ENCODE measurements at regions not wholly inside any gene's neighbourhood (a gene's known extent, or its start where the extent isn't known, plus 50 kb on each side); places are given as distances from the start of the nearest gene placed in this dataset.
"Not testable (repeated sequence)": the region's sequence is repeated elsewhere in the genome, so short reads cannot be mapped to it uniquely, and the experiment has no call there.

- no peak for DNase-seq (ENCODE audit: low spot score)
These were observed 167.1 kb upstream of the FAM3C start for GRCh38 chr7:121563177-121563576.

GRCh38 chr7:121562259-121562658, 166.2 kb upstream of the FAM3C start:
- peak; percentile 32 for DNase-seq (ENCODE audit: low spot score)

GRCh38 chr7:121561717-121562116, 165.6 kb upstream of the FAM3C start:
- DNase-seq (ENCODE audit: low spot score): no peak

GRCh38 chr7:121560267-121560990, 164.3 kb upstream of the FAM3C start:
- DNase-seq (ENCODE audit: low spot score): no peak

GRCh38 chr7:121558288-121558687, 162.2 kb upstream of the FAM3C start:
- no peak for DNase-seq (ENCODE audit: low spot score)

GRCh38 chr7:121557034-121557892, 161.2 kb upstream of the FAM3C start:
- DNase-seq (ENCODE audit: low spot score): no peak

GRCh38 chr7:121555558-121555957, 159.4 kb upstream of the FAM3C start:
- no peak for DNase-seq (ENCODE audit: low spot score)

- peak; percentile 80 for DNase-seq (ENCODE audit: low spot score)
These were observed 151.5 kb upstream of the FAM3C start for GRCh38 chr7:121547544-121548092.

GRCh38 chr7:121546632-121547543, 150.8 kb upstream of the FAM3C start:
- peak; percentile 20 for DNase-seq (ENCODE audit: low spot score)

GRCh38 chr7:121545418-121545817, 149.3 kb upstream of the FAM3C start:
- no peak for DNase-seq (ENCODE audit: low spot score)

- DNase-seq (ENCODE audit: low spot score): peak; percentile 99
These were observed 148.6 kb upstream of the FAM3C start for GRCh38 chr7:121544726-121545125.

GRCh38 chr7:121544238-121544637, 148.1 kb upstream of the FAM3C start:
- DNase-seq (ENCODE audit: low spot score): no peak

GRCh38 chr7:121541457-121541856, 145.3 kb upstream of the FAM3C start:
- peak; percentile 50 for DNase-seq (ENCODE audit: low spot score)

- no peak for DNase-seq (ENCODE audit: low spot score)
These were observed 144.0 kb upstream of the FAM3C start for GRCh38 chr7:121540138-121540537.

GRCh38 chr7:121537031-121537430, 140.9 kb upstream of the FAM3C start:
- DNase-seq (ENCODE audit: low spot score): no peak

GRCh38 chr7:121531175-121532070, 135.3 kb upstream of the FAM3C start:
- DNase-seq (ENCODE audit: low spot score): no peak

GRCh38 chr7:121530227-121531174, 134.4 kb upstream of the FAM3C start:
- DNase-seq (ENCODE audit: low spot score): peak; percentile 99

- no peak for DNase-seq (ENCODE audit: low spot score)
These were observed 132.9 kb upstream of the FAM3C start for GRCh38 chr7:121529003-121529402.

- not testable (repeated sequence) for DNase-seq (ENCODE audit: low spot score)
These were observed 130.1 kb upstream of the FAM3C start for GRCh38 chr7:121526210-121526609.

Measured in kidney tubule cell (primary cell).